PFSK-1 (cell line): ENCODE measurements at regions not wholly inside any gene's neighbourhood (a gene's known extent, or its start where the extent isn't known, plus 50 kb on each side); places are given as distances from the start of the nearest gene placed in this dataset.

ENCODE experiments used
- POLR2AphosphoS5 ChIP-seq: IDR thresholded peaks from 2 replicates; pipeline ENCODE4 v1.6.1; 2012; ENCODE audit warnings: low read depth, mild to moderate bottlenecking, control low read depth, low read length, moderate library complexity
- TAF1 ChIP-seq: IDR thresholded peaks from 2 replicates; pipeline ENCODE4 v1.6.1; 2012; ENCODE audit warnings: low read length, control low read depth, borderline replicate concordance; ENCODE audit not compliant: insufficient read depth

- TF ChIP-seq POLR2AphosphoS5 (no peak), TAF1 (no peak)
These were observed 227.2 kb downstream of the OLFM4 start for GRCh38 chr13:53255795-53256194.
